Mammary epithelial cell (primary cell): ENCODE measurements at regions not wholly inside any gene's neighbourhood (a gene's known extent, or its start where the extent isn't known, plus 50 kb on each side); places are given as distances from the start of the nearest gene placed in this dataset.

Source experiments
- EZH2 ChIP-seq: IDR thresholded peaks from 2 replicates; pipeline ENCODE4 v1.6.1; 2012; ENCODE audit warnings: low read length, inconsistent platforms, borderline replicate concordance
- TF ChIP-seq, protein P1 (sequence below), 2 donors: IDR thresholded peaks in 1 of 2; conservative IDR thresholded peaks in 1 of 2; 2 replicates each; pipeline ENCODE4 v1.5.1; 2011 to 2012; ENCODE audit warnings: inconsistent platforms in 2 of 2, low read length in 2 of 2, mild to moderate bottlenecking in 2 of 2, control low read depth in 1 of 2, low read depth in 1 of 2; ENCODE audit not compliant: insufficient read depth in 1 of 2; ENCODE audit errors: extremely low read depth in 1 of 2

DNA sequence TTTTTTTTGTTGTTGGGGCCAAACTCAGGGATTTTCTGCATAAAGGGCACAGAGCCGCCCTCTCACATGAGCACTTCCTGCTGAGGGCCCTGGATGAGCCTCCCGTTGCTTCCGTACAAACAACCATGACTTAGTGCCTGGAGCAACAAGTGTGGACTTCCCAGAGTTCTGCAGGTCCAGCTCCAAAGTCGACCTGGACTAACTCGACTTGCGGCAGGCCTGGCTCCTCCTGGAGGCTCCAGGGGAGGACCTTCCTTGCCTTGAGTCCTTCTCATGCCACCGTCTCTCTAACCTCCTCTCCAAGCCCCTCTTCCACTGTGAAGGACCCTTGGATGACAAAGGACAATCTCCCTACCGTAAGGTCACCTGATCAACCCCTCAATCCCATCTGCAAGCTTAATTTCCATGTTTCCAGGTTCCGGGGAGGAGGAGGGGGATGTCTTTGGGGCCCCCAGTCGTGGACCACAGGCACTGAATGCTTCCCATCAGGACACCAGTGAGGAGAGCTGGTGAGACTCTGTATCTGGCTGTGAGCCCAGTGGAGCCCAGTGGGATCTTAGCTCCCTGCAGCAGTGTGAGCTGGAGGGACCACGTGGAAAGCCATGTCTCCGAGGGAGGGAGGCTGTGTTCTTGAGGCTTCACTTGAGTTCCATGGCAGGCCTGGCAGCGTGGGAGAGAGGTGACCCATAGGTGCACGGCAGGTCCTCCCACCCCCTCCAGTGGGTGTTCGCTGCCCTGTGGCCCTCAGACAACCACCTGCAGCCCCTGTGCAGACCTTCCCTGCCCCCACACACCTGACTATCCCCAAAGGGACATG, 199.5 kb upstream of the PPP2R2D start:
- TF ChIP-seq, protein P1, sequence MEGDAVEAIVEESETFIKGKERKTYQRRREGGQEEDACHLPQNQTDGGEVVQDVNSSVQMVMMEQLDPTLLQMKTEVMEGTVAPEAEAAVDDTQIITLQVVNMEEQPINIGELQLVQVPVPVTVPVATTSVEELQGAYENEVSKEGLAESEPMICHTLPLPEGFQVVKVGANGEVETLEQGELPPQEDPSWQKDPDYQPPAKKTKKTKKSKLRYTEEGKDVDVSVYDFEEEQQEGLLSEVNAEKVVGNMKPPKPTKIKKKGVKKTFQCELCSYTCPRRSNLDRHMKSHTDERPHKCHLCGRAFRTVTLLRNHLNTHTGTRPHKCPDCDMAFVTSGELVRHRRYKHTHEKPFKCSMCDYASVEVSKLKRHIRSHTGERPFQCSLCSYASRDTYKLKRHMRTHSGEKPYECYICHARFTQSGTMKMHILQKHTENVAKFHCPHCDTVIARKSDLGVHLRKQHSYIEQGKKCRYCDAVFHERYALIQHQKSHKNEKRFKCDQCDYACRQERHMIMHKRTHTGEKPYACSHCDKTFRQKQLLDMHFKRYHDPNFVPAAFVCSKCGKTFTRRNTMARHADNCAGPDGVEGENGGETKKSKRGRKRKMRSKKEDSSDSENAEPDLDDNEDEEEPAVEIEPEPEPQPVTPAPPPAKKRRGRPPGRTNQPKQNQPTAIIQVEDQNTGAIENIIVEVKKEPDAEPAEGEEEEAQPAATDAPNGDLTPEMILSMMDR (conservative IDR thresholded peaks at IDR 0.05 in 1 of 2, IDR thresholded peaks at IDR 0.05 in 1 of 2; ENCODE audit: extremely low read depth in 1 of 2, insufficient read depth in 1 of 2, low read depth in 1 of 2, low read length in 2 of 2): no peak
- no peak for TF ChIP-seq EZH2
